ENCODE measurements at regions not wholly inside any gene's neighbourhood (a gene's known extent, or its start where the extent isn't known, plus 50 kb on each side); places are given as distances from the start of the nearest gene placed in this dataset.

- no peak overlapping the region for H3K27ac Mint-ChIP-seq
Measured at GRCh38 chr21:22258821-22259220, 1260.6 kb downstream of the NCAM2 start.

GRCh38 chr21:22260274-22260673, 1262.1 kb downstream of the NCAM2 start:
- Mint-ChIP-seq H3K27ac (no peak overlapping the region), H3K9me3 (ENCODE audit: low read depth) (no peaks in the 10 kb centered on the region), H3K4me3 (ENCODE audit: low read depth) (no peak overlapping the region), H3K36me3 (ENCODE audit: insufficient read depth) (no peaks in the 10 kb centered on the region), H3K4me1 (ENCODE audit: low read depth) (no peaks in the 10 kb centered on the region), H3K27me3 (no peaks in the 10 kb centered on the region)
- TF ChIP-seq, protein P1, sequence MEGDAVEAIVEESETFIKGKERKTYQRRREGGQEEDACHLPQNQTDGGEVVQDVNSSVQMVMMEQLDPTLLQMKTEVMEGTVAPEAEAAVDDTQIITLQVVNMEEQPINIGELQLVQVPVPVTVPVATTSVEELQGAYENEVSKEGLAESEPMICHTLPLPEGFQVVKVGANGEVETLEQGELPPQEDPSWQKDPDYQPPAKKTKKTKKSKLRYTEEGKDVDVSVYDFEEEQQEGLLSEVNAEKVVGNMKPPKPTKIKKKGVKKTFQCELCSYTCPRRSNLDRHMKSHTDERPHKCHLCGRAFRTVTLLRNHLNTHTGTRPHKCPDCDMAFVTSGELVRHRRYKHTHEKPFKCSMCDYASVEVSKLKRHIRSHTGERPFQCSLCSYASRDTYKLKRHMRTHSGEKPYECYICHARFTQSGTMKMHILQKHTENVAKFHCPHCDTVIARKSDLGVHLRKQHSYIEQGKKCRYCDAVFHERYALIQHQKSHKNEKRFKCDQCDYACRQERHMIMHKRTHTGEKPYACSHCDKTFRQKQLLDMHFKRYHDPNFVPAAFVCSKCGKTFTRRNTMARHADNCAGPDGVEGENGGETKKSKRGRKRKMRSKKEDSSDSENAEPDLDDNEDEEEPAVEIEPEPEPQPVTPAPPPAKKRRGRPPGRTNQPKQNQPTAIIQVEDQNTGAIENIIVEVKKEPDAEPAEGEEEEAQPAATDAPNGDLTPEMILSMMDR (IDR thresholded peaks at IDR 0.05; ENCODE audit: unreplicated experiment): no peak
- no peak for DNase-seq (ENCODE audit: low spot score, unreplicated experiment)

More at GRCh38 chr21:22258821-22259220, 1260.6 kb downstream of the NCAM2 start:
- Mint-ChIP-seq H3K9me3 (ENCODE audit: low read depth) (no peaks in the 10 kb centered on the region), H3K36me3 (ENCODE audit: insufficient read depth) (no peaks in the 10 kb centered on the region), H3K27me3 (no peaks in the 10 kb centered on the region), H3K4me1 (ENCODE audit: low read depth) (no peaks in the 10 kb centered on the region), H3K4me3 (ENCODE audit: low read depth) (no peak overlapping the region)
- TF ChIP-seq, protein P1 (IDR thresholded peaks at IDR 0.05; ENCODE audit: unreplicated experiment): no peak
- DNase-seq (ENCODE audit: low spot score, unreplicated experiment): no peak

GRCh38 chr21:22263890-22264289, 1265.7 kb downstream of the NCAM2 start:
- no peak overlapping the region for H3K27ac Mint-ChIP-seq
- no peak for DNase-seq (ENCODE audit: low spot score, unreplicated experiment)
- no peaks in the 10 kb centered on the region for H3K4me1 Mint-ChIP-seq (ENCODE audit: low read depth)
- peaks cover 3% of the 10 kb centered on the region for H3K9me3 Mint-ChIP-seq (ENCODE audit: low read depth)
- no peaks in the 10 kb centered on the region for H3K27me3 Mint-ChIP-seq
- no peak overlapping the region for H3K4me3 Mint-ChIP-seq (ENCODE audit: low read depth)
- no peaks in the 10 kb centered on the region for H3K36me3 Mint-ChIP-seq (ENCODE audit: insufficient read depth)
- TF ChIP-seq, protein P1 (IDR thresholded peaks at IDR 0.05; ENCODE audit: unreplicated experiment): no peak

DNA sequence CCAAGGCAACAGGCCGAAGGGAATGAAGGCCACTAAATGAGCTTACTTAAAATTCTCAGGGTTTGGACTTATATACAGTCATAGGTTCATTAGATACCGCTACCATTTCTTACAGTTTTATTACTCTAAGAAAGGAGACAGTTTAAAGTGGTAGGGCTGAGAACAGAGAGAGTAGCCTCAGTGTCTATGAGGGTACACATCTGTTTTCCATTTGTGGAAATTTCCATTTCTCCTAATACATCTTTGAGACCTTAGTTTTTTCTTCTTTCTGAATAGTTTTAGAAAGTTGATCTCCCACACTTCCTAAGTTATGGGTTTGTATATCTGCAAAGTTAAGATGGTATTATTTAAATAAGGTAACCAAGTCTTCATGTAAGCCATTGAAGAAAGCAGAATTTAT, 1279.1 kb downstream of the NCAM2 start:
- Mint-ChIP-seq H3K27ac (peak overlapping the region; percentile 45), H3K36me3 (ENCODE audit: insufficient read depth) (no peaks in the 10 kb centered on the region), H3K4me1 (ENCODE audit: low read depth) (peaks cover 6% of the 10 kb centered on the region), H3K9me3 (ENCODE audit: low read depth) (peaks cover 3% of the 10 kb centered on the region), H3K27me3 (no peaks in the 10 kb centered on the region), H3K4me3 (ENCODE audit: low read depth) (no peak overlapping the region)
- no peak for DNase-seq (ENCODE audit: low spot score, unreplicated experiment)
- TF ChIP-seq, protein P1 (IDR thresholded peaks at IDR 0.05; ENCODE audit: unreplicated experiment): no peak

DNA sequence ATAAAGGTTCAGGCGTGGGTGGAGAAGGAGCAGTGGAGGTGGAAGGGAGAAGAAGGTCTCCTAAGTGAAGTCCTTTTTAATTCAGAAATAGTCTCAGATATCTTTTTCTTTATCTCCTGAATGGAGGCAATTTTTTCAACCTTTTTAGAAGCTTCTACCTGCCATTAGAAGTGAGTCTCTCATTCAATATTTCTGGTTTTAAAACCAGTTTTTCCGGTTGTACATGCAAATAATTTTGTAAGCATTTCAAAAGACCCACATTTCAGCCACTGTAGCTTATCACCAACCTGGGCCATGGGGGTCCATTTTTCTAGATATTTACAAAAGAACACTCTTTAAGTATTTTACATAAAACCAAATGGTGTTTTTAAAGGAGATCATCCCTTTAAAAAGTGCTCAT, 1280.2 kb downstream of the NCAM2 start:
- Mint-ChIP-seq H3K27ac (no peak overlapping the region), H3K4me3 (ENCODE audit: low read depth) (no peak overlapping the region), H3K36me3 (ENCODE audit: insufficient read depth) (no peaks in the 10 kb centered on the region), H3K4me1 (ENCODE audit: low read depth) (peaks cover 6% of the 10 kb centered on the region), H3K27me3 (no peaks in the 10 kb centered on the region), H3K9me3 (ENCODE audit: low read depth) (peaks cover 3% of the 10 kb centered on the region)
- no peak for DNase-seq (ENCODE audit: low spot score, unreplicated experiment)
- TF ChIP-seq, protein P1 (IDR thresholded peaks at IDR 0.05; ENCODE audit: unreplicated experiment): no peak

All from progenitor cell of endocrine pancreas (in vitro differentiated cells).